Common myeloid progenitor, CD34-positive (primary cell): ENCODE measurements at regions not wholly inside any gene's neighbourhood (a gene's known extent, or its start where the extent isn't known, plus 50 kb on each side); places are given as distances from the start of the nearest gene placed in this dataset.
A peak's percentile ranks its signal among the peaks of the same experiment; 100 is the strongest.

Experiments used
- CTCF ChIA-PET: fragments of 350-600 bp; sonication (Branson Sonifier 250); formaldehyde crosslinking; loops from one replicate; lab custom pipeline; 2021; ENCODE audit warnings: antibody characterized with exemption; lab: Charles Lee
- POLR2A ChIA-PET: fragments of 350-600 bp; sonication (Branson Sonifier 250); formaldehyde crosslinking; loops from one replicate; lab custom pipeline; 2021; ENCODE audit warnings: antibody characterized with exemption; lab: Charles Lee
- DNase-seq, 3 donors: peaks; one replicate each; pipeline versions ENCODE4 v3.0.0 to v3.0.0-alpha.2; 2013
- H3K27ac ChIP-seq, 2 experiments: 1 replicate in 1 of 2; 2 replicates in 1 of 2; pipeline ENCODE4 v1.7.0; 2013; ENCODE audit warnings: inconsistent platforms in 2 of 2, low read length in 2 of 2, mild to moderate bottlenecking in 2 of 2, low read depth in 1 of 2, moderate library complexity in 1 of 2; ENCODE audit not compliant: severe bottlenecking in 2 of 2, insufficient read depth in 1 of 2, poor library complexity in 1 of 2
- H3K27me3 ChIP-seq, 5 experiments: replicated peaks in 2 of 5; 1 replicate in 3 of 5; 2 replicates in 2 of 5; pipeline versions ENCODE4 v1.6.1 to v1.7.0; 2013; ENCODE audit warnings: low read length in 4 of 5, mild to moderate bottlenecking in 2 of 5, moderate library complexity in 2 of 5, inconsistent platforms in 1 of 5; ENCODE audit not compliant: insufficient read depth in 5 of 5, control insufficient read depth in 4 of 5
- H3K36me3 ChIP-seq, 4 experiments: 1 replicate in 2 of 4; 2 replicates in 2 of 4; pipeline versions ENCODE4 v1.6.1 to v1.7.0; 2013; ENCODE audit warnings: low read length in 3 of 4, control low read depth in 1 of 4, mild to moderate bottlenecking in 1 of 4; ENCODE audit not compliant: control insufficient read depth in 4 of 4, insufficient read depth in 4 of 4
- H3K4me1 ChIP-seq, 4 experiments: 1 replicate in 3 of 4; 2 replicates in 1 of 4; pipeline versions ENCODE4 v1.6.1 to v1.7.1; 2013; ENCODE audit warnings: low read length in 3 of 4, mild to moderate bottlenecking in 3 of 4, control low read depth in 1 of 4, inconsistent platforms in 1 of 4, moderate library complexity in 1 of 4; ENCODE audit not compliant: control insufficient read depth in 4 of 4, insufficient read depth in 4 of 4; ENCODE audit errors: control extremely low read depth in 1 of 4
- H3K4me3 ChIP-seq, 7 experiments: 1 replicate in 4 of 7; 2 replicates in 3 of 7; pipeline versions ENCODE4 v1.5.1 to v1.7.0; 2013; ENCODE audit warnings: mild to moderate bottlenecking in 7 of 7, low read length in 6 of 7, moderate library complexity in 6 of 7, inconsistent platforms in 2 of 7, low read depth in 2 of 7, control low read depth in 1 of 7; ENCODE audit not compliant: insufficient read depth in 4 of 7, control insufficient read depth in 1 of 7; ENCODE audit errors: extremely low read depth in 1 of 7
- H3K9me3 ChIP-seq, 5 experiments: 1 replicate in 4 of 5; 2 replicates in 1 of 5; pipeline versions ENCODE4 v1.6.1 to v1.7.1; 2013; ENCODE audit warnings: low read length in 4 of 5, mild to moderate bottlenecking in 2 of 5, inconsistent platforms in 1 of 5, low read depth in 1 of 5, moderate library complexity in 1 of 5; ENCODE audit not compliant: control insufficient read depth in 4 of 5, insufficient read depth in 2 of 5; ENCODE audit errors: control extremely low read depth in 1 of 5
- WGBS: methylation state at CpG from one replicate; pipeline ENCODE4 v1.1.5; 2013; ENCODE audit not compliant: insufficient coverage; 5-methylcytosine and 5-hydroxymethylcytosine counted together

DNA sequence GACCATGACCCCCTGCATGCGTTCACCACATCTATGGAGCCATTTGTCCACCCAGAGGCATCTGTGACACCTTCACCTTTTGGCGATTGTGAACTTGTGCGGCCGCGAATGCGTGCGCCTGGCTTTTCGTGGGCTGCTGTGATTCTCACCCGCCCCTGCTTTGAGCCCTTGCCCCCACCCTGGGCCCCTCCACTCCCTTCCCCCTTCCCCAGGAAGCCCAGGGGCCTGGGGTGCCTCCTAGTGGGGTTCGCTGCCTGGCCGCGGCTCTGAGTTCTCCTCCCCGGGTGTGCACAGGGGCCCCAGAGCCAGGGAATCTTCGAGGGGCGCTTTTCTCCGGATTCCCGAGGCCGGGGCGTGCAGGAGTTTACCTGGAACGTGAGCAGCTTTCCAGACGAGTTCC, 97.9 kb upstream of the ACTRT2 start:
- H3K36me3 ChIP-seq, result no peaks in the 10 kb centered on the region
- no peak overlapping the region for H3K27ac ChIP-seq
- POLR2A ChIA-PET, result no interaction called here
- H3K4me3 ChIP-seq, result no peak overlapping the region
- 81% methylated on average over 15 of the region's 21 CpGs for WGBS
- H3K9me3 ChIP-seq, result no peaks in the 10 kb centered on the region
- DNase-seq, result no peak
- CTCF ChIA-PET, result no interaction called here
- no peaks in the 10 kb centered on the region for H3K4me1 ChIP-seq
- H3K27me3 ChIP-seq, result peaks cover 0 to 2% (median 0%) of the 10 kb centered on the region in 5 experiments

GRCh38 chr1:2925291-2925690, 96.0 kb upstream of the ACTRT2 start:
- Histone ChIP-seq H3K4me3 (no peak overlapping the region), H3K36me3 (no peaks in the 10 kb centered on the region), H3K9me3 (no peaks in the 10 kb centered on the region), H3K27me3 (peaks cover 0 to 2% (median 0%) of the 10 kb centered on the region in 5 experiments), H3K4me1 (no peaks in the 10 kb centered on the region), H3K27ac (no peak overlapping the region)
- POLR2A ChIA-PET, result no interaction called here
- WGBS, result 96% methylated on average over 8 of the region's 13 CpGs
- DNase-seq, result no peak
- CTCF ChIA-PET, result no interaction called here

DNA sequence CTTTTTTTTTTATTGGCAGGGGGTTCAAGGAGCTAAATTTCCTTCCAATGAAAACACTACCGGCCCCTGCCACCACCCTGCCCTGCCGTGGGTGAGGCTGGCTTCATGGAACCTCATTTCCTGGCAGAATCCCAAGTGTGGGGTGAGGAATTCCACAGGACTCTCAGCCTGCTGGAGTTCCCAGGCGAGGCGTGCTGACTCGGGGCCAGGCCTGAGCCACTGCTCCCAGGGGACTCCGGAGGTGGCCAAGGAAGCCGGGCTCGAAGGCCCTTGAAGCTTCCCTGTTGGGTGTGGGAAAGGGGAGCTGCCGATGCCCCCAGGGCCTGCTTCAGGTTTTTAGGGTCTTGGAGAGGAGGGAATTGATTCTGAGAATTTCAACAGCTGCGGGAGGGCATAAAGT, 95.3 kb upstream of the ACTRT2 start:
- no peak for DNase-seq
- Histone ChIP-seq H3K27ac (no peak overlapping the region), H3K27me3 (peaks cover 0 to 2% (median 0%) of the 10 kb centered on the region in 5 experiments), H3K9me3 (no peaks in the 10 kb centered on the region), H3K36me3 (no peaks in the 10 kb centered on the region), H3K4me3 (no peak overlapping the region), H3K4me1 (no peaks in the 10 kb centered on the region)
- CTCF ChIA-PET, result no interaction called here
- 96% methylated on average over 6 of the region's 10 CpGs for WGBS
- POLR2A ChIA-PET, result interaction anchor here (0.7 kb wide), 1 partner anchor 33 kb away, joined by 3 read pairs; no protein-coding TSS in a partner anchor

GRCh38 chr1:2926447-2927055, 94.7 kb upstream of the ACTRT2 start:
- Histone ChIP-seq H3K27ac (no peak overlapping the region), H3K36me3 (no peaks in the 10 kb centered on the region), H3K4me3 (no peak overlapping the region), H3K4me1 (no peaks in the 10 kb centered on the region), H3K27me3 (peaks cover 0 to 2% (median 0%) of the 10 kb centered on the region in 5 experiments), H3K9me3 (no peaks in the 10 kb centered on the region)
- ChIA-PET POLR2A (interaction anchor here (0.7 kb wide), 1 partner anchor 32 kb away, joined by 3 read pairs; no protein-coding TSS in a partner anchor), CTCF (no interaction called here)
- WGBS, result 70% methylated on average over 2 of the region's 5 CpGs
- DNase-seq, result no peak

GRCh38 chr1:2927393-2928360, 93.6 kb upstream of the ACTRT2 start:
- WGBS, result 82% methylated on average over 40 of the region's 40 CpGs
- CTCF ChIA-PET, result no interaction called here
- peaks cover 0 to 2% (median 0%) of the 10 kb centered on the region in 5 experiments for H3K27me3 ChIP-seq
- H3K4me3 ChIP-seq, result no peak overlapping the region
- H3K4me1 ChIP-seq, result no peaks in the 10 kb centered on the region
- no peaks in the 10 kb centered on the region for H3K36me3 ChIP-seq
- POLR2A ChIA-PET, result interaction anchor here (0.6 kb wide), 1 partner anchor 619 kb away, joined by 3 read pairs; no protein-coding TSS in a partner anchor
- peak; percentile 14 to 43 (median 41) for DNase-seq
- H3K9me3 ChIP-seq, result no peaks in the 10 kb centered on the region
- no peak overlapping the region for H3K27ac ChIP-seq

DNA sequence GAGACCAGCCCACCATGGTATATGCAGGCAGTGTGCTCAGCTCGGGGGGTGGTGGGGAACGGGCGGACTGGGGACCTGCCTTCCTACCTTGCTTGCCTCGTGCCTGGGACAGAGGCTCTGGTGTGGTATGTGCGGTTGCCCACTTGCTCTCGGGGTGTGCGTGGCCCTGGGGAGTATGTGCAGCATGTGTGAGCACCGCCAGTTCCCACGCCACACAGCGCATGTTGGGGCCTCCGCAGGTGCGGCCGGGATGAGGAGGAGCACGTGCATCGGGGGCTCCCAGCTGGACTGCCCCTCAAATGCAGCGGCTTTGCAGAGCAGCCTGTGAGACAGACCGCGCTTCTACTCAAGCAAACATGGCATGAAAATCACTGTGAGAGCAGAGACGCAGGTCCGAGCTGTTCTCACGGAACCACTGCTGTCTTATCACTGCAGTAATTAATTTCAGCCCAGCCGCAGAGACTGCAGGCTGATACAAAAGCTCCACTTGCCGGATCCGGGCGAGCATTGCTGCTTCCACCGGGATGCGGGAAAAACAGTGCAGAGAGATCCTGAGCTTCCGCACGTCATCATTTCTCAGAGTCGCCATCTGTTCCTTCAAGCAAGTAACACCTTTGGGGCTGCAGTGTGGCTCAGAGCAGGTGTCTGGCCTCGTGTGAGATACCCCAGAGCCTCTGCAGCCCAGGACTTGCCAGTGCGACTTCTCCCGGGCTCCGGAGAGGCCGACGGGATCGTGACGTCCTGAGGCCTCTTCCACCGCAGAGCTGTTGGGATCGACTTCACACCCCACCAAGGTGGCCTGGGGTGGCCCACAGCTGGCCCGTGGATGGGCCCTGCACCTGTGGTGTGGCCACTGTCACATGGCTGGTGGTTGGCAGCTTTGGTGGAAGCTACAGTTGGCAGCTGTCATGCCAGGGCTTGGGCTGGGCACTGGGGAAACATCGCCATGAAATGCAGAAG, 92.6 kb upstream of the ACTRT2 start:
- POLR2A ChIA-PET, result no interaction called here
- CTCF ChIA-PET, result interaction anchor here (1.3 kb wide), 1 partner anchor 58 kb away, joined by 3 read pairs; no protein-coding TSS in a partner anchor
- 88% methylated on average over 40 of the region's 42 CpGs for WGBS
- Histone ChIP-seq H3K4me3 (no peak overlapping the region), H3K27me3 (peaks cover 0 to 1% (median 0%) of the 10 kb centered on the region in 5 experiments), H3K4me1 (no peaks in the 10 kb centered on the region), H3K9me3 (no peaks in the 10 kb centered on the region), H3K27ac (no peak overlapping the region), H3K36me3 (no peaks in the 10 kb centered on the region)
- DNase-seq, result no peak
